ENCODE measurements at regions not wholly inside any gene's neighbourhood (a gene's known extent, or its start where the extent isn't known, plus 50 kb on each side); places are given as distances from the start of the nearest gene placed in this dataset.

DNA sequence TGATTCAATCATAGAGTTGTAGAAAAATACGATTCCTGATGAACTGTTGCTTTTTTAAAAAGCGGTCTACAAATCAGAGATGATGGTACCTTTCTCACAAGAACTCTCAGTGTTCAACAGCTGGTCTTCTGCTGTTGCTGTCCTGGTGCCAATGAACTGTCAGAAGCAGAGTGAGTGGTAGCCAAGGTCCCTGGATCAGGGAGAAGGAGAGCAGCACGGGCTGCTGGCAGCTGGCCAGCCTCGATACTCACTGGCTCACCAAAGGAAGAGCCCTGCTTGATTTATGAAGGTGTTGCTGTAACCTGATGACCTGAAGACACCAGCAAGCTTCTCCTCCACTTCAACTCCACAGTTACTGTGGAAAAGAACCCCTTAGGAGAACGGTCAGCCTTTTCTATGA is 300.8 kb upstream of the SOX11 start:
- TF ChIP-seq, protein P1, sequence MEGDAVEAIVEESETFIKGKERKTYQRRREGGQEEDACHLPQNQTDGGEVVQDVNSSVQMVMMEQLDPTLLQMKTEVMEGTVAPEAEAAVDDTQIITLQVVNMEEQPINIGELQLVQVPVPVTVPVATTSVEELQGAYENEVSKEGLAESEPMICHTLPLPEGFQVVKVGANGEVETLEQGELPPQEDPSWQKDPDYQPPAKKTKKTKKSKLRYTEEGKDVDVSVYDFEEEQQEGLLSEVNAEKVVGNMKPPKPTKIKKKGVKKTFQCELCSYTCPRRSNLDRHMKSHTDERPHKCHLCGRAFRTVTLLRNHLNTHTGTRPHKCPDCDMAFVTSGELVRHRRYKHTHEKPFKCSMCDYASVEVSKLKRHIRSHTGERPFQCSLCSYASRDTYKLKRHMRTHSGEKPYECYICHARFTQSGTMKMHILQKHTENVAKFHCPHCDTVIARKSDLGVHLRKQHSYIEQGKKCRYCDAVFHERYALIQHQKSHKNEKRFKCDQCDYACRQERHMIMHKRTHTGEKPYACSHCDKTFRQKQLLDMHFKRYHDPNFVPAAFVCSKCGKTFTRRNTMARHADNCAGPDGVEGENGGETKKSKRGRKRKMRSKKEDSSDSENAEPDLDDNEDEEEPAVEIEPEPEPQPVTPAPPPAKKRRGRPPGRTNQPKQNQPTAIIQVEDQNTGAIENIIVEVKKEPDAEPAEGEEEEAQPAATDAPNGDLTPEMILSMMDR (IDR thresholded peaks at IDR 0.05): no peak
- no peak for TF ChIP-seq POLR2A (IDR thresholded peaks at IDR 0.05)

All from lower leg skin (tissue), 3 donors.